NAMALWA (cell line): ENCODE measurements at regions not wholly inside any gene's neighbourhood (a gene's known extent, or its start where the extent isn't known, plus 50 kb on each side); places are given as distances from the start of the nearest gene placed in this dataset.
"Not testable (repeated sequence)": the region's sequence is repeated elsewhere in the genome, so short reads cannot be mapped to it uniquely, and the experiment has no call there.

ENCODE experiments used
- DNase-seq: peaks from one replicate; pipeline ENCODE4 v3.0.0-alpha.2; 2015; ENCODE audit warnings: low spot score

GRCh38 chr5:17400724-17401469 is 97.1 kb upstream of the TAF11L2 start:
- DNase-seq = no peak

- DNase-seq = no peak
Observed at GRCh38 chr5:17401470-17402288, 96.4 kb upstream of the TAF11L2 start.

DNA sequence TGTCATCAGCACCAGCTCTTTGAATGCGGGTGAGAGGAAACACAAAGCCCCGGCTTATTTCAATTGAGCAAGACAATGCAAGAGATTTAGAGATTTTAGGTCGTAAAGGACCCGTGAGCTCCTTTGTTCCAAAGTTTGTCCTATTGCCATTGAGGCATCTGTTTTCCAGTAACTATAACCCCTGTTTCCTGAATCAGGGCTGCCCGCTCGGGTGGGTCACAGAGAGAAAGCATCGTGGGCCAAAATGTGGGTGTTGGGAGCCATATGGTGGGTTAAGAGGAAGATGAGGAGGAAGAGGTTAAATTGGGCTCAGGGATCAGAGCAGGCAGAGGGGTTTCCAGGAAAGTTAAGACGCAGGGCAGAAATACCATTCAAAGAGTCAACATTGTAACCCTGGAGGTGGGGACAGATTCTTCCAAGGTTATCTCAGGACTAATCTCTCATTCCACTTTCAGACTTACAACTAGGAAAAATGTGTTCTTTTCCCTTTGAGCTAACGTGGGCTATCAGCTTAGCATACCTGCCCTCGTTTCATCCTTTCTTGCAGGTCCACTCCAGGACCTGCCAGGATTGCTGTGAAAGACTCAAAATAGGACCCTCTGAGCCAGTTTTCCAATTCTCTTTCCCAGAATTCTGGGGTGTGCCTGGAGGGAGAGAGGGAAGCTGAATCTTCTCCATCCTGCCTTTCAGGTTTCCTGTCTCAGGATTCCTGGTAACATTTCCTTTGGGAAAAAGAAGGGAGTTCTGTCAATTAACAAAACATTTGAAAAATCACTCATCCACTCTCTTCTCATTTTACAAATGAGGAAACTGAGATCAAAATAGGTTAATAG is 95.5 kb upstream of the TAF11L2 start:
- DNase-seq = no peak

- DNase-seq = no peak
Observed at GRCh38 chr5:17403695-17404490, 94.1 kb upstream of the TAF11L2 start.

GRCh38 chr5:17405976-17406375 is 92.1 kb upstream of the TAF11L2 start:
- no peak for DNase-seq

DNA sequence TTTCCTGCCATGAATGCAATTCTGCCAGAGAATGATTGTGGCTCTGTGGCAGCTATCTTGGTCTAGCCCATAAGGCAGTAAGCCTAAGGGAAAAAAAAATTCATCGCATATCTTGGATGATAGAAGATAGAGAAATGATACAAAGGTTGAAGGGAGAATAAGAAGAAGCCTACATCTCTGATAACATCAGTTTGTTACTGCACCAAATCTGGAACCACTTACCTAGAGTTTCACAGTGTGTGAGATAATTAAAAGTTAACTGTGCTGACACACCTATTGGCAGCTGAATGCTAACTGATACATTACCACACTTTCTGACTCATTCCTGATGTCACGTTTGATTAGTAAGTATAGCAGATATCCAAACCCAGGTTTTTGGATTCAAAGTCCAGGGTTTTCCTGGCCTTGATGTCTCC is 91.6 kb upstream of the TAF11L2 start:
- no peak for DNase-seq

GRCh38 chr5:17411436-17412402 is 86.3 kb upstream of the TAF11L2 start:
- DNase-seq = no peak

DNA sequence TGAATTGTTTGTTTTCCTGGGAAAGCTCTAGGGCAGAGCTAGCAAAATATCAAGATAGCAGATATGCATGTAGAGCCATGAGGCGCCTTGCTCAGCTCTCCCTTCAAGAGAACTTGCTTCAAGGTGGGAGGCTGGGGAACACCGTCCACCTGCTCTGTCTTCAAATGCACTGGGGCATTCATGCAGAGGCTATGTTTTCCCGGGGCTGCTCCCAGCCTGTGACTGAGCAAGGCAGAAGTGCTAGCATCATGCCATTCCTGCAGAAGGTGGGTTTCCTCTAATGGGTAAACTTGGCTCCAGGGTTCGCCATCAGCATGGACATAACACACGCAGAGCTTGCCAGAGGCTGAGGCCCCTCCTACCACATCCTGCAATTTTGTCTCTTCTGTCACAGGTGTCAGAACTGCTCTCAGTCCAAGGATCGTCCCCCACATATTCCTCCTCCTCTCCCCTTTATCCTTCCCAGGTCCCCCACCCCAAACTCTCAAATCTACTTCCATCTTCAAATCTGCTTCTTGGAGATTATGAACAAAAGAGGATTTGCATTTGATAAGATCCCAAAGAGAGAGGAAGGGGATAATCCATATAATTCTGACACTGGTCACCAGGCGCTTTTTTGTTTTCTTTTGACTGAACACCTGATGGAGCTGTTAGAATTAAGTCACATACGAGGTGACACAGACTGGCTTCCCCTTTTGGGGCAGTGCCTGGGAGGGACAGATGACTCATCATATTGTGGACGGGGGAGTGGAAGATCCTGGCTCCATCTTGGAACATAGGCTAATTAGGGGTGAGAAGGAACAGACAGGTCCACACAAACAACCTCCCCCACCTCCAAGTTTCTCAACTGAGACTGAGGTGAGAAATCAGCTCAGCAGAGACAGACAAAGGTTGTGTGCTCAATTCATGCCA is 85.0 kb upstream of the TAF11L2 start:
- peak; percentile 14 for DNase-seq

- DNase-seq = no peak
Observed at GRCh38 chr5:17413691-17414090, 84.3 kb upstream of the TAF11L2 start.

GRCh38 chr5:17415321-17415758 is 82.7 kb upstream of the TAF11L2 start:
- no peak for DNase-seq

- not testable (repeated sequence) for DNase-seq
Observed at GRCh38 chr5:17416374-17416773, 81.7 kb upstream of the TAF11L2 start.

DNA sequence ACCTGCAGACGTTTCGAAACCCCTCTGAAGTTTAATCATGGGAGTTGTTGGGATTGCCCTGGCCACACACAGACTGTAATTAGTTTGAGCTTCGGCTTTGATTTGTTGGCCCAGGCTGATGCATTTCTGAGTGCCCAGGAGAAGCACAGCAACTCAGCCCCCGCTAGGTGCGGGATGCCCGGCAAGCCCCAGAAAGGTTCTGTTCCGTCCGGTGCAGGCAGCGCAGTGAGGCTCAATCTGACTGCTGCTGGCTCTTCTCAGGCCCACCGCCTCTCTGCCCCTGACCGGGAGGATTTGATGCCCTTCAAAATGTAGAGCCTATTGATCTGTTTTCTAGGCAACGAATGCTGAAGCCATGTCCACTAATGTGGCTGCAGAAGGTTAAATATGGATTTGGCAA is 73.4 kb upstream of the TAF11L2 start:
- no peak for DNase-seq

- no peak for DNase-seq
Observed at GRCh38 chr5:17425385-17426070, 72.5 kb upstream of the TAF11L2 start.

GRCh38 chr5:17426104-17426749 is 71.8 kb upstream of the TAF11L2 start:
- DNase-seq = no peak

DNA sequence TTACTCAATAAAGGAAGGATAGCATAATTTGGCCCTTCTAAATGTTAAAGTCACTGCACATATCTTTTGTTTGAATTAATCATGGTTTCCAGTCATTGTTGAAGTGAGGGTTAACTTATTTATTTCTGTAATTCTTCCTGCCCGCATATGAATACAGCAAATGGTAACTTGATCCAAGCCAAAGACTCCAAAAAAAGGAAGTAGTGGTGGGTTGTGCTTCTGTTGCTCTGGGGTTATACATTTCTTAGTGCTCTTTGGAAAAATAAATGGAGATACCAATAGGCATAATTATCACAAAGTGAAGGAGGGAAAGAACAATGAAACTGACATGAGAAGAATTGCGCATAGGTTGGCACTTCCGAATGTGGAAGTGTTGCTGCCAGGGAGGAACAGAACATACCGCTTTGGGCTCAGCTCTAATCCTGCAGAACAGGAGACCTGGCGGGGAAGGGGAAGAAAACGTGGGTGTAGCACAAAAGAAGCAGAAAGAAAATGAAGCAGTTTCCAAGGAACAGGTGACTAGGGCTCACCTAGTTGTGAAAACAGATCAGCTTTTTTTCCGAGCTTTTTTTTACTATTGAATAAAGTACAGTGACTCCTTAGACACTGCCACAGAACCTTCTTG is 69.7 kb upstream of the TAF11L2 start:
- no peak for DNase-seq

- DNase-seq = no peak
Observed at GRCh38 chr5:17429353-17429752, 68.7 kb upstream of the TAF11L2 start.

DNA sequence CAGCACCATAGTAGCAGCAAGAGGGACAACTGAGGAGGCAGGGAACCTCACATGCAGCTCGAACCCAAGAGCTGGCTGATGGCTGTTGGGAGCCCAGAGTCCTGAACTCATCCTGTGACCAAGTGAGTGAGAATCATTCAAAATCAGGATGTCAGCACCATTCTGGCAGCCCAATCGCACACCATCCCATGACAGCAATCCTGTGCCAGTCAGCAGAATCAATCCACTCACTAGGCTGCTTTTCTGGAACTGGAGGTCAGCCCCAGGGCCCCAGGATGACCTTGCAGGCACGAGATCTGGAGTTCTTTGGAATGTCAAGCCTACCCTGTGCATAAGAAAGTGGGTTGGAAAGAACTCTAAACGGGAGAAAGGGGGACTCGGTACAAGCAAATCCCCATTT is 67.8 kb upstream of the TAF11L2 start:
- no peak for DNase-seq
